ENCODE measurements at regions not wholly inside any gene's neighbourhood (a gene's known extent, or its start where the extent isn't known, plus 50 kb on each side); places are given as distances from the start of the nearest gene placed in this dataset.

- TF ChIP-seq, protein P1, sequence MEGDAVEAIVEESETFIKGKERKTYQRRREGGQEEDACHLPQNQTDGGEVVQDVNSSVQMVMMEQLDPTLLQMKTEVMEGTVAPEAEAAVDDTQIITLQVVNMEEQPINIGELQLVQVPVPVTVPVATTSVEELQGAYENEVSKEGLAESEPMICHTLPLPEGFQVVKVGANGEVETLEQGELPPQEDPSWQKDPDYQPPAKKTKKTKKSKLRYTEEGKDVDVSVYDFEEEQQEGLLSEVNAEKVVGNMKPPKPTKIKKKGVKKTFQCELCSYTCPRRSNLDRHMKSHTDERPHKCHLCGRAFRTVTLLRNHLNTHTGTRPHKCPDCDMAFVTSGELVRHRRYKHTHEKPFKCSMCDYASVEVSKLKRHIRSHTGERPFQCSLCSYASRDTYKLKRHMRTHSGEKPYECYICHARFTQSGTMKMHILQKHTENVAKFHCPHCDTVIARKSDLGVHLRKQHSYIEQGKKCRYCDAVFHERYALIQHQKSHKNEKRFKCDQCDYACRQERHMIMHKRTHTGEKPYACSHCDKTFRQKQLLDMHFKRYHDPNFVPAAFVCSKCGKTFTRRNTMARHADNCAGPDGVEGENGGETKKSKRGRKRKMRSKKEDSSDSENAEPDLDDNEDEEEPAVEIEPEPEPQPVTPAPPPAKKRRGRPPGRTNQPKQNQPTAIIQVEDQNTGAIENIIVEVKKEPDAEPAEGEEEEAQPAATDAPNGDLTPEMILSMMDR (IDR thresholded peaks at IDR 0.05), result no peak
- TF ChIP-seq POLR2A (IDR thresholded peaks at IDR 0.05), result no peak
Observed at GRCh38 chr10:80697926-80698325, 160.2 kb downstream of the SH2D4B start.
